ENCODE measurements at regions not wholly inside any gene's neighbourhood (a gene's known extent, or its start where the extent isn't known, plus 50 kb on each side); places are given as distances from the start of the nearest gene placed in this dataset.

DNA sequence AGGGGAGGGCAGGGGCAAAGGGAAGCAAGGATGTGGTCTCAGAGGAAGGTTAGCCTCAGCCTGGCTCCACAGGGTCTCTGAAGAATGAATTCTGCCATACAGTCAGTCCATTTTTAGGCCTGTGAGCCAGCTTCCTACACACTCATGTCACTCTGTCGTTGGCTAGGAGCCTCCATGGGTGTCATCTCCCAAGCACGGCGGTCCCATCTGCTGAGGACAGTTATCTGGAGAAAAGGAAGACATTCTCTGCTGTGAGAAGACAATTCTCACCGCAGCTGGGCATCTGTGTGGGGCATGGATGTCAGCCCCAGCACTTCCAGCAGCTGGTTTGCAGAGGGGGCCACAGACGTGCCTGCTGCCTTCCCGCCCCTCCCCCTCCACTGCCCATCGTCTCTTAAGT lies 167.6 kb downstream of the LINC00237 start:
- DNase-seq (ENCODE audit: extremely low read depth in 1 of 2, low read depth in 1 of 2) = no peak

DNA sequence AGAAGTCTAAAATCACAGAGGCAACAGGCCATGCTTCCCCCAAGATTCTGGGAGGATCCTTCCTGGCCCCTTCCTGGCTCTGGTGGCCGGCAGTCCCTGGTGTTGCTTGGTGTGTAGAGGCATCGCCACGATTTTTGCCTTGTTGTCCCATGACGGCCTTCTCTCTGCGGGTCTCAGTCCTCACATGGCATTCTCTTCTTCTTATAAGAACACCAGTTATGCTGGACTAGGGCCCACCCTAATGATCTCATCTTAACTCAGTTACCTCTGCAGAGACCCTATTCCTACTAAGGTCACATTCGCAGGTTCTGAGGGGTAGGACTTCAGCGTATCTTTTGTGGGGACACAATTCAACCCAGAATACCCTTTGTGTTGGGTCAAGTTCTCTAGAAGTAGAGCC lies 168.0 kb downstream of the LINC00237 start:
- DNase-seq (ENCODE audit: extremely low read depth in 1 of 2, low read depth in 1 of 2) = no peak

DNA sequence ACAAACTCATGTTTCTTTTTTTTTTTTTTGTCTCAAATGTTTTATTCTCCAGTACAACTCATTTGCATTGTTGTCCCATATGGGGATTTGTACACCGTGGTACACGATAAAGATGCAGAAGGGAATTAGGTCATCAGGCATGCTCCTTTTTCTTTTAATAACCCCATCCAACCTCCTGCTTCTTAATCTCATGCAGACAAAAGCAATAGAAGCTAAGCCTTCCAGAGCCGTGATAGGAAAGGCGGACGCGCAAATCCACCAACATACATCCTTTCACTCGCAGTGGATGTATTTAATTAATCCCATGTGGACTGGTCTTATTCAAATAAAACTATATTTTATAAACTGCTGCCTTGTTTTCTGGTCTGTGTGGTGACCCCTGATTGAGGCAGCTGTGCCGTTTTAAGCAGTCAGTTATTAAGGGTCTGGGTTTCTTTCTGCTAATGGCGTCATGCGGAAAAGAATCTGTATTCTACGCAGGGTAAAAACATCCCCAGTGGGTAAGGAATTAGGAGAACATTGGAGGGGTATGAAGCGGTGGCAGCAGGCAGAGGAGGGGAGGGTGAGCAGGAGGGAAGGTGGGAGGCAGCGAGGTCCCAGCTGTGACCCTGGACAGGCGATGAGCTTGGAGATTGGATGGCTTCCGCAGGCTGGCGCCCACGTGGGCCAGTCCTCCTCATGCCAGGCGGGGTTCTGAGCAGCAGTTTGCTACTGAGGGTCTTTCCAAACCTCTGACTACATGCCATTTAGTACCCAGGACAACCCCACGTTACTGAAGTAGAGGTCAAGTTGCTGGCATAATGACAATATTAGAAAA lies 172.8 kb downstream of the LINC00237 start:
- DNase-seq (ENCODE audit: extremely low read depth in 1 of 2, low read depth in 1 of 2) = no peak

DNA sequence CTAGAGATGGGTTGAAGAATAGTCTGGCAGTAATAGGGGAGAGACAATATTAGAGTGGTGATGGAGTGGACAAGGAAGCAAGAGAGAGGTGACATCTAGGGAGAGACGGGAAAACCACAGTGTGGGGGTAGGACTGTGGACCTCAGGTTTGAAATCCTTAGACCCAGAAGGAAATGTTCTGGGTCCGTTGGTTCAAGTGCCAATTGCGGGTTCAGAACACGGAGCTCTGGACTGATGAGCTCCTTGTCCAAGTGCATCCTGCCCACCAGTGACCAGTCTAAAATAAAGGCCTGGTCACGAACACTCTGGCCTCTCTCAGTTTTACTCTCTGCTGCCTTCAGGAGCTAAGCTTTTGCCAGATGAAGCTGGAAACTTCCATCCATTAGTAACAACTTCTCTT lies 174.0 kb downstream of the LINC00237 start:
- no peak for DNase-seq (ENCODE audit: extremely low read depth in 1 of 2, low read depth in 1 of 2)

DNA sequence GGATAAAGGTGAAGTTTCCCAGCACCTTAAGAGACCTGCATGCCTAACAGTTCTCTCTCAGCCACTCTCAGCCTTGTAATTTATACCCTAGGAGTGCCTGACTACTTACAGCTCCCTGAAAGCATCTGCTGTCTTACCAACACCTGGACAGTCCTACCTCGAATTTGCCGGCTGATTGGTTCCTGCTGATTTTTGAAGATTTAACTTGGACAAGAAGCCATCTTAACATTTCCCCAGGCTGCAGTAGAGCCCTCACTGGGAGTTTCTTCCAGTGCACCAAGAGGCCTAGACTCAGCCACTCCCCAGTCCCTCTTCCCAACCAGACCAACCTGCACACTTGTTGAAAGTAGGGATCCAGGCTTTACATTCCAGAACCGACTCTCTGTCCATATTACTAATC lies 174.5 kb downstream of the LINC00237 start:
- no peak for DNase-seq (ENCODE audit: extremely low read depth in 1 of 2, low read depth in 1 of 2)

DNA sequence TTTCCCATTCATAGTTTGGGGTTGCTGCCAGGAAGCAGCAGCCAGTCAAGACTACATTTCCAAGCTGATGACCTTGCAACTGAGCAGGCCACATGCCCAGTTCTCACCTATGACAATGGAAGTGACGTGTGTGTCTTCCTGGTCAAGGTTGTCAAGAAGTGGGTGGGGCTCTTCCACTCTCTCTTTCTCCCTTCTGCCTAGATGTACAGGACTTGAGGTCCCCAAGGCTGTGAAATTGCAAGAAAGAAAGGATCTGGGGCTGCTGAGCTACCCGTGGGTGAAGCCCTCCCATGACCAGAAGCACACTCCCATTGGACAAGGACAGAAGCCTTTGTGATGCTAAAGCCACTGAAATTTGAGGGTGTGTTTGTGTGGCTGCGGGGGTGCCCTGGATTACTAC lies 175.1 kb downstream of the LINC00237 start:
- no peak for DNase-seq (ENCODE audit: extremely low read depth in 1 of 2, low read depth in 1 of 2)

DNA sequence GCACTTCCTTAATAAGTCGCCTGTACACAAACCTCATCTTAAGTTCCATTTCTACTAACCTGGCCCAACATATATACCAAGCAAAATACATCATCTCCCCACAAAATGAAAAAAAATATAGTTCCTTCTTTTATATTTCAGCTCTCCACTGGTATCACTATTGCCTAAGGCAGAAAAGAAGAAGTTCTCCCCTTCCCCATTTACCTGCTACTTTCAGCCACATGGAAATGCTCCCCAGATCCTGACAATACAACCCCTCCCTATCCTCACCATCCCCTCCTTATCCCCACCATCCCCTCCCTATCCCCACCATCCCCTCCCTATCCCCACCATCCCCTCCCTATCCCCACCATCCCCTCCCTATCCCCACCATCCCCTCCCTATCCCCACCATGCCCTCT lies 175.7 kb downstream of the LINC00237 start:
- no peak for DNase-seq (ENCODE audit: extremely low read depth in 1 of 2, low read depth in 1 of 2)

DNA sequence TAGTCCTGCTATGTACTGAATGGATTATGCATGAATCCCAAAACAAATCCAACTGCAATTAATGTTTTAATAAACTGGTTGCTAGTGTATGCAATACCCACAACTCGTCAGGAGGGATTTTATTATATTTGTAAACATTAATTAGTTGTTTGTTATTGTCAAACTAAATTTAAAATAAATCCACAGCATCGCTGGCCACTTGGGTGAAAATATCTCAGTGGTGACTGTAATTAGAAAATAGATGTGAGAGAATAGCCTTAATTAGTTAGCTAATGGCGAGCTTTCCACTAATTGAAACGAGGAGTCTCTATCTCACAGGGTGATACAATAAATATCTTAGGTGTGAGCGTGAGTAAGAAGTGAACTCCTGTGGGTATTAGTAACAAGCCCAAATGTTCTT lies 176.8 kb downstream of the LINC00237 start:
- DNase-seq (ENCODE audit: extremely low read depth in 1 of 2, low read depth in 1 of 2) = no peak

DNA sequence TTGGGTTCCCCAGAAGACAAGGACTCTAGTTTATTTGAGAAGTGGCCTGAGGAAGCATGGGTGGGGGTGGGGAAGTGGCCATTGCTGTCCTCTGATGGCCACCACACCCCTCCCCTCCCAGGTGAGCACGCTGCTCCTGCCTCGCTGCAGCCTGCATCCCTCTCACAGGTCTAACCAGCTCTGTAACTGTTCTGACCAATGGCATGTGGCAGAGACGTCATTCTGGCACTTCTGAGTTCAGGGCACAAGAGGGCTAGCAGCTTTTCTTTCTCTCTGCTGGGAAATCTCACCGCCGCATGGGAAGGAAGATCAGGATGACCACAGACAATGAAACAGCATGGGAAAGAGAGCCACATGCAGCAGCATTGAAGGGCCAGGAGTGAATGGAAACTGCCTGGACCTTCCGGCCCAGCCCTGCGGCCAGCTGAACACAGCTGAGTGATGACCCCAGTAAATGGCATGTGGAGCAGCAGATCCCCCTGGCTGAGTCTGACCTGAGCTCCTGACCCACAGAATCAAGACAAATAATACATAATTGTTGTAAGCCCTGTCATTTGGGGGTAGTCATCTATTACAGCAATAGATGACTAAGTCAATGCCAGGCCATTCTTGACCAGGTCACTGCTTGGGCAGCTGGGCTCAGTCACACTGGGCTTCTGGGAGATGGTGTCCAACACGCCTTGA lies 179.8 kb downstream of the LINC00237 start:
- no peak for DNase-seq (ENCODE audit: extremely low read depth in 1 of 2, low read depth in 1 of 2)

DNA sequence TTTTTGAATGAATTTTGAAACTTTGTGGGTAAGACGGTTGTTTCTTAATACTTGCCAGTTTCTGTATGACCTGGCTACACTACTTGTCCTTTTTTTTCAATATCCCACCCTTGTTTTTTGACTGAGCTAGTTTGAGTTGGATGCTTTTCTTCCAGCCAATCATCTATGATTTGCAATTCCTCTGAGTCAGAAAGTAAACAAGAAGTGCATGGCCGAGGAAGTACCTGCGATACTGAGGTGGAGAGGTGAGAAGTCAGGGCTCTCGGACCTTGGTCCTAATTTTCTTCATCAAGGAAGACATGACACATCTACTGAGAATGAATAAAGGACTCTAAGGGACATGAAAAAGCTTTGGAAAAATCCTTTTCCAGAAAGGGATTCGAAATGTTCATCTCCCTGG lies 185.7 kb downstream of the LINC00237 start:
- DNase-seq (ENCODE audit: extremely low read depth in 1 of 2, low read depth in 1 of 2) = no peak

DNA sequence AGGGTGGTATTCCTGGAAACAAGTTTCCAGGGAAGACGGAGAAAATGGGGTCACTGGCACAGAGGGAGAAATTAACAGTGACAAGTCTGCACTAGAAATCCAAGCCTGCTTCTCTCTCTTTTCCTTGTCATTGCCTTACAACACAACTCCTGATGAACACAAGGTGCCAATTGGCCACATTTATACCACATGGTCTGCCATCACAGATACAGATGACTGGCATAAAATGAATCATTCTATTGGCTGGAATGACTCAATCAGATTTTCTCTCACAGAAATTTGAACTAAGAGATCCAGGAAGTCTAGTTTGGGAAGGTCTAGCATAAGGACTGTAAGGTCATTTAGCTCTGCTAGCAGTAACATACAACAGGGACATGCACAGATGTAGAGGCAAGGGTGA lies 190.3 kb downstream of the LINC00237 start:
- no peak for DNase-seq (ENCODE audit: extremely low read depth in 1 of 2, low read depth in 1 of 2)

DNA sequence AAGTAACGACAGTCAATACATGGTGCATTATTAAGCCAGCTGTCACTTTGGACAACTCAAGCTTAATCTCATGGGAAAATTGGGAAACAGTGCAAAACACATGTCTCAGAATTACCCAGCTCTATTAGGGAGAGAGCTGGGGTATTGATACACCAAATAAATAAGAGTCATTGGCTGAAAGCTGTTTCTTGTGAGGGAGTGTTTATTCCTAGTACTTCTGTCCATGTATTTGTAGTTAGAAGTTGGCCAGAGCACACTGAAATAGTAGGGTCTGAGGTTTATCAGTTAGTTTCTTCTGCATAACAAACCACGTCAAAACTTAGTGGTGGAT lies 192.0 kb upstream of the RALGAPA2 start:
- no peak for DNase-seq (ENCODE audit: extremely low read depth in 1 of 2, low read depth in 1 of 2)

DNA sequence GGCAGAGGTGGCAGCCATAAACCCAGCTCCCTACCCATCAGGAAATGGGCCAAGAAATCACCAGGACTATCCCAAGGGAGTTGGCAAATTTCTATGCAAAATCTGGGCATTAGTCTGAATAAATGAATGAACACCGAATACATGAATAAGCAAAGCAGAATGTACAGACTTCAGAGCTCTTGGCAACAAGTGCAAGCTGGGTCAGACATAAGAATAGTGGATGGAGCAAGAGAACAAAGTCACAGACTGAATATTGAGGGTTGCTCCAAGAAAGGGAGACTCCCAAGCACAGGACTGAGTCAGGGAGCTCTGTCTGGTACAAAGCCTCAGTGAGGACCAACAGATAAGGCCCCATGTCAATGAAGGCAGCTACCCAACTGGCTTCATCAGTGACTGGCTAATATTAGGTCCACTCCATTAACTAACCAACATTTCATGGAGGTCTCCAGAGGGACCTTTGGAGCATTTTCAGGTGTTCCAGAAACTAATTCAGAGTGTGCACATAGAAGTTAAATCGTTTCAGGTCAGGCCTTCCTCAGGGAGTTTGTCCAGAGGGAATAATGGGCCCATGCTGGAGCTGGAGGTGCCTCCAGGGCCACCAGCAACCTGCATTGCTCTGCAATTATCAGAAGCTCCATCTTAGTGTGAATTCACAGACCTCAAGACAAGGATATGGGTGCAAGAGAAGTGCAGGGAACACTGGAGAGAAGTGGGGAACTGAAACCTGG lies 191.5 kb upstream of the RALGAPA2 start:
- no peak for DNase-seq (ENCODE audit: extremely low read depth in 1 of 2, low read depth in 1 of 2)

DNA sequence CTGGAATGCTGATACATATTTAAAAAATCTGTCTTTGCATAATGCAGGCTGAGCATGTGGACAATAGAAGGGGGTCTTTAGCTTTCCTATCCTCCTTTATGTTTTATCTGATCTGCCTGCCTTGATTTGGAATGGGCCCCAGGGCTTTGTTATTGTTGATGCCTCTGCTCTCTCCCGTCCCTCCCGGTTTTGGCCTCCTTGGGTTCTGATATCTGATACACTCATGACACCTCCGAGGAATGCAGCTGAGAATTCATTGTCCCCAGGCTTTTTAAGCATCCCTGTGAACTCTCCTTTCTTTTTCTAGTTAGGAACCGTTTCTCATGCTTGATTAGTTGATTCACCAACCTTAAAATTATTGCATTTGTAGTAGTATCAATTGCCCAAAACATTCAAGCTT lies 185.5 kb upstream of the RALGAPA2 start:
- DNase-seq (ENCODE audit: extremely low read depth in 1 of 2, low read depth in 1 of 2) = no peak

DNA sequence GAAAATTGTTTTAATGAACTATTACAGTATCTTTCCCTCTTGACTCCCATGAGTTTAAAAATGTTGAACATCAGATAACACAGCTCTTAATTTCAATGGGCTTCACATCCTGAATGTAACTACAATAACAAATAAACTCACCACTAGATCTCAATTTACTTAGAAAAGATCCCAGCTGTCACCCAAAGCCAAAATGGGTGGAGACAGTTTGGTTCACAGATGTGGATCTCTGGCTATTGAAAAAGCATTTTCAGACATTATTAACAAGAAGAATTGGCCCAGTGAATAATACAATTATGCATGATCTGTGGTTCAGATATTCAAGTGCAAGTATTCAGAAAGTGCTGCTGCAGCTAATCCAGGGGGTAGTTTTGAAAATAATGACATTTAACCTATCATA lies 184.7 kb upstream of the RALGAPA2 start:
- DNase-seq (ENCODE audit: extremely low read depth in 1 of 2, low read depth in 1 of 2) = no peak

DNA sequence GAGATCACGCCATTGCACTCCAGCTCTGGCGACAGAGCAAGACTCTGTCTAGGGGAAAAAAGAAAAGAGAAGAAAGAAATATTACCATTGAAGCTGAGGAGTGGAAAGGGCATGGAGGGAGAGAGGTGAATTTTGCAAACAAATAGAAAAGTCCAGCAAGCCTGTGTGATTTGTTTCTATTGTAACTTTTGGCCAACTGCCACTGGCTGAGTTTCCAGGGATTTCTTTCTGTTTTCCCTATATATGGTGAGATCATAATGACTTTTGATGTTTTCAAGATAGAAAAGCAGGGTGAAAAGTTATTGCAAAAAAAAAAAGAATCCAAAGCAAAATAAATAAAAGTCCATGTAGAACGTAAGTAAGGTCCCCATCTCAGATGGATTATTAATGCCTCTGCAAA lies 184.2 kb upstream of the RALGAPA2 start:
- DNase-seq (ENCODE audit: extremely low read depth in 1 of 2, low read depth in 1 of 2) = no peak

DNA sequence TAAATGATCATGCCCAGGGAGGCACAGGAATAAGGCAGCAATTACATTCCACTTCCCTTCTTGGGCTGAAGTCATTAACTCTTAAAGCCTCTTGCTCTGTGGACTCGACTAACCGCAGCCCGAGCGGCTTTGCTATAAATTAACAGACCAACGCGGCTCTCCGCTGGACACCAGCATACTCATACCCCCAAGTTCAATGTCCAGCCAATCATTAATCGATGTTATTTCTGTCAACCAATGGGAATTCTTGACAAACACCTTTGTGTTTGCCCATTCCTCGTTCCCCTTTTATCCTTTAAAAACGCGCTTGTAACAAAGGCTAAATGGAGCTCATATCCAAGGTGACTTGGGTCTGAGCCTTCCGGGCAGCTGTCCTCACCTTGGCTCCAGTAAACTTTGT lies 183.1 kb upstream of the RALGAPA2 start:
- DNase-seq (ENCODE audit: extremely low read depth in 1 of 2, low read depth in 1 of 2) = no peak

DNA sequence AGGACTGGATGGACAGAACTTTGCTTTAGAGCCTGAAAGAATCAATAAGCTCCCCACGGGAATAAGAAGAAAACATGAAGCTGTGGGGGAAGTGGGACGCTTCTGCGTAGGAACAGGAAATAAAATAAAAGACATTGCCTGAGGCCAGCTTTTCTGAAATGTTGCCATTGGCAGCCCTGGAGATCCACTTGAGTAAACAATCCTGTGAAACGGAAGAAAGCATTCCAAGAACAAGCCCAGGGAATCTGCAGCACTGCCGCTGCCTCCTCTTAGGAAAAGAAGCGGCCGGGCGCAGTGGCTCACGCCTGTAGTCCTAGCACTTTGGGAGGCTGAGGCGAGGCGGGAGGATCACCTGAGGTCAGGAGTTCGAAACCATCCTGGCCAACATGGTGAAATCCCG lies 182.3 kb upstream of the RALGAPA2 start:
- DNase-seq (ENCODE audit: extremely low read depth in 1 of 2, low read depth in 1 of 2) = no peak

DNA sequence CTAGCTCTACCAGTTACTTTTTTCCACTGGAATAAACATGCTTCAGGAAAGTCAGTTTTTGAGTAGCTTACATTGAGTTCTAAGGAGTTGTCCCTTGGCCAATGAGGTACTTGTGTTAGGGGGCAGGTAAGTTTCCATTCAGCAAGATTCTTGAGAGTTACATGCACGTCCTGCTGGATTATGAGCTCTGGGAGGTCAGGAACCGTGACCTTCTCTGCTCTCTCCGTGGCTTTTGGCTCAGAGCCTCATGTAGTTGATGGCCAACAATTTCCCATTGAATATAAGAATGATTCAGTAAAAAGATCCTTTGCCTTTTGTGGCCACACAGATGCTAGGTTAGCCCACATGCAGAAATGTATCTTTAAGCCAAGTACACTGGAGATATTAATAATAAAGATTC lies 181.8 kb upstream of the RALGAPA2 start:
- no peak for DNase-seq (ENCODE audit: extremely low read depth in 1 of 2, low read depth in 1 of 2)

DNA sequence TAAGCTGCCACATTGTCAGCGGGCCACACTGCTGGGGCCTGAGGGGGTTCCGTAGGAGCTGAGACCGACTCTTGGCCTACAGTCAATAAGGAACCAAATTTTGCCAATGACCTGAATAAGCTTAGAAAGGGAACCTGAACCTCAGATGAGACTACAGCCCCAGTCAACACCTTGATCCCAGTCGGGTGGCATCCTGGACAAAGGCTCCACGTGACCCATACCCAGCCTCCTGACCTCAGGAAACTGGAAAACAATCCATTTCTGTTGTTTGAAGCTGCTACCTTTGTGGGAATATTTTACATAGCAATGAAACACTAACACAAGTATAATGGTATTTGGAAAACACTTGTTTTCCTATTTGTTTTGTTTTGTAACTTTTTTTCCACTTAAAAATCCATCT lies 179.9 kb upstream of the RALGAPA2 start:
- no peak for DNase-seq (ENCODE audit: extremely low read depth in 1 of 2, low read depth in 1 of 2)

DNA sequence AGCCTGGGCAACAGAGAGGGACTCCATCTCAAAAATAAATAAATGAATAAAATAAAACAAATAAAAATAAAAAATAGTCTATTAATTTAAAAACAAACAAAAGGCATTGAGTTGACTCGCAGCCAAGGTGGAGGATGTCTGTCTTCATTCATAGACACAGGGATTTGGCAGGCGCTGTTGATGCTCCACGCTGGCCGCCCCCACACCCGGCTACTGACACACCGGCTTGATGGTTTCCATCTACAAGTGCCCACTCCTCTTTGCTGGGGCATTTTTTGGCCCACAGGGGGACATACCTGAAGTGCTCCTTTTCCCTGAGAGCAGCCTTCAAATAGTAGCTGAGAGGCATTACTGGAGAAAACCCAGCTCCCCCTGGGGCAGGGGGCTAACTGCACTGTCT lies 178.3 kb upstream of the RALGAPA2 start:
- no peak for DNase-seq (ENCODE audit: extremely low read depth in 1 of 2, low read depth in 1 of 2)

DNA sequence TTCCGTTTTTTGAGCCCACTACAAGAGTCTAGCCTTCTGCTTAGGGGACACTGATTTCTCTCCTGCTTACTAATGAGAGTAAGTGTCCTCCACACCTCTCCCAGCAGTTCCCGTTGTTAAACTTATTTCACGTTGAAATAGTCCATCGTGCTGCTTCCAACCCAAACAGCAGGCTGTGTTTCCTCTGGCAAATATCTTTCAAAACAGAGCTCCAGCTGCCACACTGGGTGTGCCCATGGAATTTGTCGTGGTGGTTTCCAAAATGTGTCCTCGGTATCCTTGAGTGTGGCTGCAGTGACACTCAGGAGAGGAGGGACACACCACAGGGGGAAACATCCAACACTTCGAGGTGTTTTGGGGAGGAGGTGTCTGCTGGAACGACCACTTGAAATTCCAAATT lies 176.5 kb upstream of the RALGAPA2 start:
- no peak for DNase-seq (ENCODE audit: extremely low read depth in 1 of 2, low read depth in 1 of 2)
